Endodermal cell (in vitro differentiated cells): ENCODE measurements at regions not wholly inside any gene's neighbourhood (a gene's known extent, or its start where the extent isn't known, plus 50 kb on each side); places are given as distances from the start of the nearest gene placed in this dataset.

Source experiments
- DNase-seq: peaks from one replicate; pipeline ENCODE4 v3.0.0-alpha.2; 2017
- H3K27ac ChIP-seq: 2 replicates; pipeline ENCODE4 v1.5.1; 2013; ENCODE audit warnings: mild to moderate bottlenecking, low read depth, low read length, moderate library complexity
- H3K27me3 ChIP-seq: 2 replicates; pipeline ENCODE4 v1.6.1; 2013; ENCODE audit warnings: mild to moderate bottlenecking, low read length, moderate library complexity; ENCODE audit not compliant: insufficient read depth, control insufficient read depth, poor library complexity, severe bottlenecking
- H3K36me3 ChIP-seq: 2 replicates; pipeline ENCODE4 v1.7.0; 2013; ENCODE audit warnings: mild to moderate bottlenecking, low read length, moderate library complexity; ENCODE audit not compliant: control insufficient read depth, insufficient read depth
- H3K4me1 ChIP-seq: one replicate; pipeline ENCODE4 v1.7.0; 2013; ENCODE audit warnings: low read length; ENCODE audit not compliant: control insufficient read depth, insufficient read depth
- H3K4me3 ChIP-seq: 2 replicates; pipeline ENCODE4 v1.5.1; 2013; ENCODE audit warnings: mild to moderate bottlenecking, low read length, moderate library complexity
- H3K9ac ChIP-seq: 2 replicates; pipeline ENCODE4 v1.6.1; 2013; ENCODE audit warnings: mild to moderate bottlenecking, low read length, moderate library complexity; ENCODE audit not compliant: poor library complexity, severe bottlenecking; ENCODE audit errors: extremely low read depth
- H3K9me3 ChIP-seq: 2 replicates; pipeline ENCODE4 v1.6.1; 2013; ENCODE audit warnings: mild to moderate bottlenecking, low read length, moderate library complexity; ENCODE audit not compliant: control insufficient read depth
- H3K27ac Mint-ChIP-seq: 2 replicates; pipeline ENCODE4 v1.8.0; 2020; ENCODE audit warnings: mixed read lengths
- H3K27me3 Mint-ChIP-seq: 2 replicates; pipeline ENCODE4 v1.8.0; 2021; ENCODE audit warnings: mild to moderate bottlenecking, mixed read lengths; ENCODE audit not compliant: insufficient read depth
- H3K36me3 Mint-ChIP-seq: 2 replicates; pipeline ENCODE4 v1.8.0; 2020; ENCODE audit warnings: low read depth, mixed read lengths
- H3K4me1 Mint-ChIP-seq: 2 replicates; pipeline ENCODE4 v1.8.0; 2020; ENCODE audit warnings: mixed read lengths
- H3K4me3 Mint-ChIP-seq: 2 replicates; pipeline ENCODE4 v1.8.0; 2020; ENCODE audit warnings: mild to moderate bottlenecking, moderate library complexity, mixed read lengths
- H3K9me3 Mint-ChIP-seq: 2 replicates; pipeline ENCODE4 v1.8.0; 2020; ENCODE audit warnings: mild to moderate bottlenecking, mixed read lengths
- CTCF ChIP-seq: fragments of 200-600 bp; sonication (generic); conservative IDR thresholded peaks from 2 replicates; pipeline ENCODE4 v1.5.0; 2021; ENCODE audit warnings: antibody characterized with exemption, mild to moderate bottlenecking
- WGBS, 2 experiments: methylation state at CpG; one replicate each; pipeline versions ENCODE4 v1.1.5 to v1.1.7; 2013; ENCODE audit warnings: missing lambda C conversion rate in 2 of 2, mixed read lengths in 1 of 2; ENCODE audit not compliant: insufficient coverage in 1 of 2, insufficient read length in 1 of 2; 5-methylcytosine and 5-hydroxymethylcytosine counted together

GRCh38 chr2:216923706-216924105, 63.8 kb upstream of the TNP1 start:
- Histone ChIP-seq H3K4me3 (no peak overlapping the region), H3K9ac (no peak overlapping the region), H3K27ac (no peak overlapping the region), H3K27me3 (no peaks in the 10 kb centered on the region), H3K9me3 (no peaks in the 10 kb centered on the region), H3K36me3 (no peaks in the 10 kb centered on the region), H3K4me1 (no peaks in the 10 kb centered on the region)
- Mint-ChIP-seq H3K4me3 (no peak overlapping the region), H3K9me3 (no peaks in the 10 kb centered on the region), H3K27me3 (peaks cover 22% of the 10 kb centered on the region), H3K36me3 (no peaks in the 10 kb centered on the region), H3K4me1 (no peaks in the 10 kb centered on the region), H3K27ac (no peak overlapping the region)
- TF ChIP-seq CTCF = no peak
- no peak for DNase-seq
- WGBS, 2 experiments = 92% methylated on average over 2 of the region's 3 CpGs; no CpG with 5 or more reads in 1 of the 2 experiments

DNA sequence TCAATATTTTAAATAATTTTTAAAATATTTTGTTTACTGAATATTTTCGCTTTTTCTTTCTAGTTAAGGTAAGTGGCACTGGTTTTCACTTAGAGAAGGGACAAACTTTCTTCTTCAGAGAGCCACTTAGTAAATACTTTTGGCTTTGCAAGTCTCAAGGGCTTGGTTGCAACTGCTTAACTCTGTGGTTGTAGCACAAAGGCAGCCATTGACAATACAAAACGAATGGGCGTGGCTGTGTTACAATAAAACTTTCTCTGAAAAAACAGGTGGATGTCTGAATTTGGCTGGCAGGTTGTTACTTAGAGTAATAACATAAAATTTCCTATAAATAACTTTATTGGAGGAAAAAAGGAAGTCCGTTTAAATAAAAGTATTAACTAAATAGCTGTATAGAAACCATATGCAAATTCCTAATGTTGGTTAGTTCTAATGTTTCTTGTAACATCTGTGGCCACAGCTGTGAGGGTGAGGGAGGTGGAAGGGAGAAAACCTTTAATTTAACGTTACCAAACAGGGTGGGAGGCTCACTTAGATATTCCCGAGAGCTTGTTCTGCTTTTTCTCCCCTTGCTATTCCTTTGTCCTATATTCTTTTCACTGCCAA, 62.4 kb upstream of the TNP1 start:
- 78 to 87% methylated on average over 3 to 5 of the region's 6 CpGs for WGBS, 2 experiments
- Histone ChIP-seq H3K4me3 (no peak overlapping the region), H3K27me3 (no peaks in the 10 kb centered on the region), H3K27ac (no peak overlapping the region), H3K9me3 (no peaks in the 10 kb centered on the region), H3K9ac (no peak overlapping the region), H3K36me3 (no peaks in the 10 kb centered on the region), H3K4me1 (no peaks in the 10 kb centered on the region)
- no peaks in the 10 kb centered on the region for H3K36me3 Mint-ChIP-seq
- H3K4me3 Mint-ChIP-seq = no peak overlapping the region
- no peaks in the 10 kb centered on the region for H3K9me3 Mint-ChIP-seq
- H3K27ac Mint-ChIP-seq = no peak overlapping the region
- no peaks in the 10 kb centered on the region for H3K4me1 Mint-ChIP-seq
- H3K27me3 Mint-ChIP-seq = peaks cover 35% of the 10 kb centered on the region
- DNase-seq = peak; percentile 20
- TF ChIP-seq CTCF = no peak

GRCh38 chr2:216920937-216921456, 61.1 kb upstream of the TNP1 start:
- Mint-ChIP-seq H3K4me1 (no peaks in the 10 kb centered on the region), H3K27ac (no peak overlapping the region), H3K36me3 (no peaks in the 10 kb centered on the region), H3K27me3 (peaks cover 48% of the 10 kb centered on the region), H3K4me3 (no peak overlapping the region), H3K9me3 (no peaks in the 10 kb centered on the region)
- no peaks in the 10 kb centered on the region for H3K27me3 ChIP-seq
- no peaks in the 10 kb centered on the region for H3K4me1 ChIP-seq
- H3K36me3 ChIP-seq = no peaks in the 10 kb centered on the region
- no peak overlapping the region for H3K9ac ChIP-seq
- 85 to 93% methylated on average over 5 to 10 of the region's 10 CpGs for WGBS, 2 experiments
- H3K9me3 ChIP-seq = no peaks in the 10 kb centered on the region
- TF ChIP-seq CTCF = no peak
- H3K27ac ChIP-seq = no peak overlapping the region
- DNase-seq = peak; percentile 31
- no peak overlapping the region for H3K4me3 ChIP-seq
